ENCODE measurements at regions not wholly inside any gene's neighbourhood (a gene's known extent, or its start where the extent isn't known, plus 50 kb on each side); places are given as distances from the start of the nearest gene placed in this dataset.

GRCh38 chr3:64954995-64955636 is 267.3 kb upstream of the ADAMTS9 start:
- Mint-ChIP-seq H3K27ac (no peak overlapping the region), H3K36me3 (no peaks in the 10 kb centered on the region), H3K4me1 (peaks cover 3% of the 10 kb centered on the region), H3K4me3 (no peak overlapping the region), H3K27me3 (ENCODE audit: low read depth) (no peaks in the 10 kb centered on the region), H3K9me3 (no peaks in the 10 kb centered on the region)
- ChIA-PET POLR2A (interaction anchor here (0.6 kb wide), 1 partner anchor 364 kb away, joined by 3 read pairs; no protein-coding TSS in a partner anchor), CTCF (no interaction called here)
- ATAC-seq (no peak), DNase-seq (ENCODE audit: low spot score) (no peak)
- TF ChIP-seq JAZF1 (CRISPR knock-in tag; IDR thresholded peaks at IDR 0.05) (no peak), NFATC4 (CRISPR knock-in tag; IDR thresholded peaks at IDR 0.05) (no peak), CREM (CRISPR knock-in tag; IDR thresholded peaks at IDR 0.05) (no peak), OVOL2 (CRISPR knock-in tag; IDR thresholded peaks at IDR 0.05; ENCODE audit: borderline replicate concordance) (no peak), SMAD4 (CRISPR knock-in tag; IDR thresholded peaks at IDR 0.05) (no peak), KAT7 (CRISPR knock-in tag; IDR thresholded peaks at IDR 0.05; ENCODE audit: borderline replicate concordance) (no peak)
- TF ChIP-seq, protein P1, sequence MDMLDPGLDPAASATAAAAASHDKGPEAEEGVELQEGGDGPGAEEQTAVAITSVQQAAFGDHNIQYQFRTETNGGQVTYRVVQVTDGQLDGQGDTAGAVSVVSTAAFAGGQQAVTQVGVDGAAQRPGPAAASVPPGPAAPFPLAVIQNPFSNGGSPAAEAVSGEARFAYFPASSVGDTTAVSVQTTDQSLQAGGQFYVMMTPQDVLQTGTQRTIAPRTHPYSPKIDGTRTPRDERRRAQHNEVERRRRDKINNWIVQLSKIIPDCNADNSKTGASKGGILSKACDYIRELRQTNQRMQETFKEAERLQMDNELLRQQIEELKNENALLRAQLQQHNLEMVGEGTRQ (CRISPR knock-in tag; IDR thresholded peaks at IDR 0.05): no peak
- TF ChIP-seq, protein P2, sequence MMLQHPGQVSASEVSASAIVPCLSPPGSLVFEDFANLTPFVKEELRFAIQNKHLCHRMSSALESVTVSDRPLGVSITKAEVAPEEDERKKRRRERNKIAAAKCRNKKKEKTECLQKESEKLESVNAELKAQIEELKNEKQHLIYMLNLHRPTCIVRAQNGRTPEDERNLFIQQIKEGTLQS (CRISPR knock-in tag; conservative IDR thresholded peaks at IDR 0.05): no peak
- TF ChIP-seq, protein P3, sequence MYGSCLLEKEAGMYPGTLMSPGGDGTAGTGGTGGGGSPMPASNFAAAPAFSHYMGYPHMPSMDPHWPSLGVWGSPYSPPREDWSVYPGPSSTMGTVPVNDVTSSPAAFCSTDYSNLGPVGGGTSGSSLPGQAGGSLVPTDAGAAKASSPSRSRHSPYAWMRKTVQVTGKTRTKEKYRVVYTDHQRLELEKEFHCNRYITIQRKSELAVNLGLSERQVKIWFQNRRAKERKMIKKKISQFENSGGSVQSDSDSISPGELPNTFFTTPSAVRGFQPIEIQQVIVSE (CRISPR knock-in tag; IDR thresholded peaks at IDR 0.05; ENCODE audit: borderline replicate concordance): no peak
- TF ChIP-seq, protein P4, sequence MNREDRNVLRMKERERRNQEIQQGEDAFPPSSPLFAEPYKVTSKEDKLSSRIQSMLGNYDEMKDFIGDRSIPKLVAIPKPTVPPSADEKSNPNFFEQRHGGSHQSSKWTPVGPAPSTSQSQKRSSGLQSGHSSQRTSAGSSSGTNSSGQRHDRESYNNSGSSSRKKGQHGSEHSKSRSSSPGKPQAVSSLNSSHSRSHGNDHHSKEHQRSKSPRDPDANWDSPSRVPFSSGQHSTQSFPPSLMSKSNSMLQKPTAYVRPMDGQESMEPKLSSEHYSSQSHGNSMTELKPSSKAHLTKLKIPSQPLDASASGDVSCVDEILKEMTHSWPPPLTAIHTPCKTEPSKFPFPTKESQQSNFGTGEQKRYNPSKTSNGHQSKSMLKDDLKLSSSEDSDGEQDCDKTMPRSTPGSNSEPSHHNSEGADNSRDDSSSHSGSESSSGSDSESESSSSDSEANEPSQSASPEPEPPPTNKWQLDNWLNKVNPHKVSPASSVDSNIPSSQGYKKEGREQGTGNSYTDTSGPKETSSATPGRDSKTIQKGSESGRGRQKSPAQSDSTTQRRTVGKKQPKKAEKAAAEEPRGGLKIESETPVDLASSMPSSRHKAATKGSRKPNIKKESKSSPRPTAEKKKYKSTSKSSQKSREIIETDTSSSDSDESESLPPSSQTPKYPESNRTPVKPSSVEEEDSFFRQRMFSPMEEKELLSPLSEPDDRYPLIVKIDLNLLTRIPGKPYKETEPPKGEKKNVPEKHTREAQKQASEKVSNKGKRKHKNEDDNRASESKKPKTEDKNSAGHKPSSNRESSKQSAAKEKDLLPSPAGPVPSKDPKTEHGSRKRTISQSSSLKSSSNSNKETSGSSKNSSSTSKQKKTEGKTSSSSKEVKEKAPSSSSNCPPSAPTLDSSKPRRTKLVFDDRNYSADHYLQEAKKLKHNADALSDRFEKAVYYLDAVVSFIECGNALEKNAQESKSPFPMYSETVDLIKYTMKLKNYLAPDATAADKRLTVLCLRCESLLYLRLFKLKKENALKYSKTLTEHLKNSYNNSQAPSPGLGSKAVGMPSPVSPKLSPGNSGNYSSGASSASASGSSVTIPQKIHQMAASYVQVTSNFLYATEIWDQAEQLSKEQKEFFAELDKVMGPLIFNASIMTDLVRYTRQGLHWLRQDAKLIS (CRISPR knock-in tag; IDR thresholded peaks at IDR 0.05; ENCODE audit: borderline replicate concordance): no peak

GRCh38 chr3:64945171-64945729 is 257.4 kb upstream of the ADAMTS9 start:
- POLR2A ChIA-PET: interaction anchor here (0.6 kb wide), 2 partner anchors 96 to 296 kb away, joined by 4 to 5 read pairs; no protein-coding TSS in a partner anchor
- H3K4me1 Mint-ChIP-seq: peaks cover 27% of the 10 kb centered on the region
- DNase-seq (ENCODE audit: low spot score) (peak; percentile 12), ATAC-seq (peak; percentile 92)
- H3K36me3 Mint-ChIP-seq: no peaks in the 10 kb centered on the region
- CTCF ChIA-PET: interaction anchor here (1.1 to 1.3 kb wide), 2 partner anchors 79 to 225 kb away, joined by 4 read pairs; no protein-coding TSS in a partner anchor
- H3K9me3 Mint-ChIP-seq: no peaks in the 10 kb centered on the region
- peak; percentile 3; the same call in 1 of the 2 replicates for TF ChIP-seq HMGA2 (CRISPR knock-in tag; IDR thresholded peaks at IDR 0.05)
- no peak for TF ChIP-seq MYBL2 (CRISPR knock-in tag; IDR thresholded peaks at IDR 0.05)
- no peaks in the 10 kb centered on the region; the same call in 1 of the 2 replicates for H3K27me3 Mint-ChIP-seq (ENCODE audit: low read depth)
- peak overlapping the region; percentile 67 for H3K27ac Mint-ChIP-seq
- H3K4me3 Mint-ChIP-seq: no peak overlapping the region; the same call in 1 of the 2 replicates

DNA sequence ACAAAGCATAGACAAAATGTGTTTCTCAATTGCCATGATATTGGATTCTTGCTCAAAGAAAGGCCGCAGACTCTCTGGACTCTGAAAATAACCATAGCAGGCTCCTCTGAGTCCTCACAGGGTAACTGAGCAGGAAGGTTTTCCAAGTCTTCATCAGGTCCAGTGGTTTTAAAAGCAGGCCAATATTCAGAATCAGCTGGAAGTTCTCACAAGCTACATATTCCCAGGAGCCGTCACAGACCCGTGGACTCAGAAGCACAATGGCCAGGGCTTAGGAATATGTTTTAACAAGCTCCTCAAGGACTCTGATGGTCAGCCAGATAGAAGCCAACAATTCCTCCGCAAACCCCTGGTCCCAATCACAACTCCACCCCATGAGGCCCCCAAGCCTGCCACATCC is 256.1 kb upstream of the ADAMTS9 start:
- ChIA-PET CTCF (no interaction called here), POLR2A (no interaction called here)
- no peaks in the 10 kb centered on the region for H3K36me3 Mint-ChIP-seq
- no peaks in the 10 kb centered on the region for H3K9me3 Mint-ChIP-seq
- H3K4me1 Mint-ChIP-seq: peaks cover 28% of the 10 kb centered on the region
- no peak overlapping the region for H3K4me3 Mint-ChIP-seq
- DNase-seq (ENCODE audit: low spot score): no peak
- H3K27me3 Mint-ChIP-seq (ENCODE audit: low read depth): no peaks in the 10 kb centered on the region
- H3K27ac Mint-ChIP-seq: 0 out of 2 replicates have a peak overlapping the region, but pooled peaks have one; percentile 21
- no peak for ATAC-seq
- no peak for TF ChIP-seq GTF2I (CRISPR knock-in tag; conservative IDR thresholded peaks at IDR 0.05)
- TF ChIP-seq ERG (CRISPR knock-in tag; IDR thresholded peaks at IDR 0.05): no peak
- no peak for TF ChIP-seq USF1 (CRISPR knock-in tag; IDR thresholded peaks at IDR 0.05)
- TF ChIP-seq ATF6 (CRISPR knock-in tag; IDR thresholded peaks at IDR 0.05): no peak
- TF ChIP-seq HMGXB4 (CRISPR knock-in tag; IDR thresholded peaks at IDR 0.05): no peak
- TF ChIP-seq KAT7 (CRISPR knock-in tag; IDR thresholded peaks at IDR 0.05; ENCODE audit: borderline replicate concordance): no peak

Data from WTC11 (cell line).